ENCODE measurements at regions not wholly inside any gene's neighbourhood (a gene's known extent, or its start where the extent isn't known, plus 50 kb on each side); places are given as distances from the start of the nearest gene placed in this dataset.
A peak's percentile ranks its signal among the peaks of the same experiment; 100 is the strongest.

DNA sequence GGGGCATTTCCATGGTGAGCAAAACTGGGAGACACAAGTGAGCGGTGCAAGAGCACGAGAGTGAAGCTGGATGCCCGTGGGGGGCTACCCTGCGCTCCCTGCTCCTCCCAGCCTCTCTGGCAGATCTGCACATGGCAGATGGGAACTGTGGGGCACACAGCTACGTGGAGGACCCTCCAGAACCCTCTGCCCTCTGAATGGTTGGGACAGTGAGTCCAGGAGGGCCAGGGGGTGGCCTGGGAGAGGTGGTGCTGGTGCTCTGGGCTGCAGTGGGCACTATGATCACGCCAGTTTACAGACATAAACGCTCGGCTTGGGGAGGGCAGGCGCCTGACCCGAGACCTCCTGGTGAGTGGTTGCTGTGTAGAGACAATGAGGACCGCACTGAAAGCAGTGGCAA is 205.9 kb downstream of the CTTN start:
- Histone ChIP-seq H3K9me3 (no peaks in the 10 kb centered on the region), H3K36me3 (ENCODE audit: low read depth) (no peaks in the 10 kb centered on the region), H3K4me3 (no peak overlapping the region), H3K4me1 (ENCODE audit: low read depth) (peaks cover 4% of the 10 kb centered on the region)
- TF ChIP-seq, protein P1, sequence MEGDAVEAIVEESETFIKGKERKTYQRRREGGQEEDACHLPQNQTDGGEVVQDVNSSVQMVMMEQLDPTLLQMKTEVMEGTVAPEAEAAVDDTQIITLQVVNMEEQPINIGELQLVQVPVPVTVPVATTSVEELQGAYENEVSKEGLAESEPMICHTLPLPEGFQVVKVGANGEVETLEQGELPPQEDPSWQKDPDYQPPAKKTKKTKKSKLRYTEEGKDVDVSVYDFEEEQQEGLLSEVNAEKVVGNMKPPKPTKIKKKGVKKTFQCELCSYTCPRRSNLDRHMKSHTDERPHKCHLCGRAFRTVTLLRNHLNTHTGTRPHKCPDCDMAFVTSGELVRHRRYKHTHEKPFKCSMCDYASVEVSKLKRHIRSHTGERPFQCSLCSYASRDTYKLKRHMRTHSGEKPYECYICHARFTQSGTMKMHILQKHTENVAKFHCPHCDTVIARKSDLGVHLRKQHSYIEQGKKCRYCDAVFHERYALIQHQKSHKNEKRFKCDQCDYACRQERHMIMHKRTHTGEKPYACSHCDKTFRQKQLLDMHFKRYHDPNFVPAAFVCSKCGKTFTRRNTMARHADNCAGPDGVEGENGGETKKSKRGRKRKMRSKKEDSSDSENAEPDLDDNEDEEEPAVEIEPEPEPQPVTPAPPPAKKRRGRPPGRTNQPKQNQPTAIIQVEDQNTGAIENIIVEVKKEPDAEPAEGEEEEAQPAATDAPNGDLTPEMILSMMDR (IDR thresholded peaks at IDR 0.05): no peak
- DNase-seq: no peak
- ATAC-seq: no peak
- intact Hi-C loops (cut with DNase I, micrococcal nuclease): no loop called here

DNA sequence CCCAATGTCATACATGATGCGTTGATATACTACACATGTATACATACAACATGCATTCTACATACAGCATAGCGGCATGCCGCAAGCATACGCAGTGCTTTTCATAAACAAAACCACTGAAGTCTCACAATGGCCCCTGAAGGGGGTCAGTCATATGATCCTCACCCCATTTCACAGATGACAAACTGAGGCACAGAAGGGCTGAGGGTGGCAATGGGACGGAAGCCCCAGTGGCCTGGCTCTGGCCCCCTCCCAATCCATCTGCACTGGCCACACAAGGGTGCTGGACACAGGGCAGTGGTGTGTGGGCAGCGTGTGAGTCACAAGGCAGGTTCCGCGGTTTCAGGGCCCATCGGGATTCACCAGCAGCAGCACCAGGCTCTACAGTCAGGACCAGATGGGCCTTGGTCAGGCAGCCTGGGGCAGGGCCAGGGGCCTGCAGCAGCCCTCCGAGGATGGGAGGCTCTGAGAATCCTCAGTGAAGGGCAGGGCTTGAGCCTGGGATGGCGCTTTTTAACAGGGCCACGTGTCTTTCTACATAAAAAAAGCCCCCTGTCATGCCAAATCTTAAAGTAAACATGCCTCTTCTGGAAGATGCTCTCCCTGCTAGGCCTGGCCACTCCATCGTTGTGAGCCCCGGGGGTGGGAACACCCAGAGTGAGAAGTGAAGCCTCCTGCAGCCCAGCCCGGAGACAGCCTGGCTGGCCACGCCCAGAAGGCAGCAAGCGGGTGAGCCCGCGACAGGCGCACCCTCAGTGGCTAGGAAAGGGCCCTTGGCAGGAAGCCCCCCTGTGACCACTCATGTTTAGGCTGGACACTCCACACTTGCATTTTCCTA is 206.5 kb downstream of the CTTN start:
- Histone ChIP-seq H3K36me3 (ENCODE audit: low read depth) (no peaks in the 10 kb centered on the region), H3K9me3 (no peaks in the 10 kb centered on the region), H3K4me1 (ENCODE audit: low read depth) (peaks cover 4% of the 10 kb centered on the region), H3K4me3 (no peak overlapping the region)
- intact Hi-C loops (cut with DNase I, micrococcal nuclease): no loop called here
- TF ChIP-seq, protein P1 (IDR thresholded peaks at IDR 0.05): no peak
- ATAC-seq: no peak
- DNase-seq: peak in 2 of 3 donors; percentile 16 to 38

DNA sequence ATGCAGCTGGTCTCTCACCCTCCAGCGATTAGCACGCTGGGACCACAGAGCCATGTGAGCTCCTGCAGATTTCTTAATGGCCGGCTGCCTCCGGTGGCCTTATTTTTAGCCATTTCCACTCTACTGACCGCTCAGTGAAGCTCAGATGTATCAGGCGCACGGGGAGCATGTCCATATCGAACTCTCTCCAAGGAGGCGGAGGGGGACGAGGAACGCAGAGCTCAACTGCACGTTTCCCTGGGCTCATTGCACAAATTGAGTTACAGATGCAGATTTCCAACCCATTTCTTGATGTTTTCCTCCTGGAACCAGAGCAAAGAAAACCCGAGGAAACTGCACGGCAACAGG is 207.1 kb downstream of the CTTN start:
- TF ChIP-seq, protein P1 (IDR thresholded peaks at IDR 0.05): no peak
- ATAC-seq: no peak

DNA sequence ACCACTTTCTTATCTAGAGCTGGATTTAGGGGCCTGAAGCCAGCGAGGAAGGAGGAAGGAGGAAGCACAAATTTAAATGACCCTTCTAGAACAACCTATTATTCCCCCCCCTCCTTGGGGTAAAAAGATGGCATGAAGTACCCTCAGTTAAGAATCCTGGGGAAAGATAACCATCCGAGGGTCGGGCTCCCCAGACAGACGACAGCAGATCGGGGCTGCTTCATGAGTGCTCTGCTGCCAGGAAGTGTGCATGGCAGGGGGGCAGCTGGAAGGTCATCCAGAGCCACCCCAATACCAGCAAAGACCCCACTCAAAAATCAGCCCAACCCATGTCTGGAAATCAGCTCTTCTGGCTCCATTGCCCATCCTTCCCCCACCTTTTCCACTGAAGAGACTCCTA is 207.5 kb downstream of the CTTN start:
- H3K4me3 ChIP-seq: no peak overlapping the region
- intact Hi-C loops (cut with DNase I, micrococcal nuclease): no loop called here
- ATAC-seq (no peak), DNase-seq (peak in 2 of 3 donors; percentile 8 to 12)
- peaks cover 4% of the 10 kb centered on the region for H3K4me1 ChIP-seq (ENCODE audit: low read depth)
- no peaks in the 10 kb centered on the region for H3K9me3 ChIP-seq
- H3K36me3 ChIP-seq (ENCODE audit: low read depth): no peaks in the 10 kb centered on the region
- TF ChIP-seq, protein P1 (IDR thresholded peaks at IDR 0.05): no peak

More for the DNA sequence above, 207.1 kb downstream of the CTTN start:
- intact Hi-C loops (cut with DNase I, micrococcal nuclease): no loop called here
- Histone ChIP-seq H3K4me1 (ENCODE audit: low read depth) (peaks cover 4% of the 10 kb centered on the region), H3K4me3 (no peak overlapping the region), H3K9me3 (no peaks in the 10 kb centered on the region), H3K36me3 (ENCODE audit: low read depth) (no peaks in the 10 kb centered on the region)
- peak in 1 of 3 donors; percentile 24 for DNase-seq

DNA sequence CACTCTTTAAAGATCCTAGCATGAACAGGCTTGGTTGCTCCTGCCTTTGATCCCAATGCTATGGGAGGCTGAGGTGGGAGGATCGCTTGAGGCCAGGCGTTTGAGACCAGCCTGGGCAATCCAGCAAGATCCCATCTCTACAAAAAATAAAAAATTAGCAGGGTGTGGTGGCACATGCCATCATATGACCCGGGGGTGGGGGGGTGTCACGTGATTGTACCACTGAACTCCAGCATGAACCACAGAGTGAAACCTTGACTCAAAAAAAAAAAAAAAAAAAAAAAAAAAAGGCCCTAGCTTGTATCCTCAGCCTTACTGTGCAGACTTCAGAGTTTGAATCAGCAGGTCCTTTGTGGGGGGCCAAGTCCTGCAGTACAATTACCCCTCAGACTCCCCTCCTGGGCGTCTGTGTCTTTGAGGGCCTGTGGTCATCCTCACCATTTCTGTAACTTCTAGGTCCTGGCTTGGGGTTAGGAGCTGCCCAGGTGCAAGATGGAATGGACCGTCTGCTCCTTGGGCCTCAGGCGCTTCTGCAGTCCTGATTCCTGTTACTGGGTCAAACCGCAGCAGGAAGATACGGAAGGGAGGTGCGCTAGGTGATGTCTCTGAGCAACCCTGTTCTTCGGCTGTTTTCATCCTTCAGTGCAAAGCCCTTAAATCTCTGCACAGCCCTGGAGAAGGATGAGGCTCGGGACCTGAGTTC is 208.1 kb downstream of the CTTN start:
- intact Hi-C loops (cut with DNase I, micrococcal nuclease): no loop called here
- Histone ChIP-seq H3K9me3 (no peaks in the 10 kb centered on the region), H3K36me3 (ENCODE audit: low read depth) (no peaks in the 10 kb centered on the region), H3K4me1 (ENCODE audit: low read depth) (peaks cover under 1% of the 10 kb centered on the region), H3K4me3 (no peak overlapping the region)
- ATAC-seq: no peak
- peak in 2 of 3 donors; percentile 1 to 12 for DNase-seq
- TF ChIP-seq, protein P1 (IDR thresholded peaks at IDR 0.05): no peak

Measured in mucosa of descending colon (tissue), 3 donors.